ENCODE measurements at regions not wholly inside any gene's neighbourhood (a gene's known extent, or its start where the extent isn't known, plus 50 kb on each side); places are given as distances from the start of the nearest gene placed in this dataset.
A peak's percentile ranks its signal among the peaks of the same experiment; 100 is the strongest.

GRCh38 chr1:201715351-201715750 lies 113.6 kb upstream of the IPO9 start:
- Mint-ChIP-seq H3K4me3 (peak overlapping the region; percentile 51 to 64), H3K9me3 (peaks cover 0 to 2% (median 0%) of the 10 kb centered on the region in 7 donors), H3K36me3 (peaks cover 2 to 5% of the 10 kb centered on the region in 2 donors), H3K27ac (peak overlapping the region; percentile 96 to 99 (median 99)), H3K4me1 (peaks cover 77% of the 10 kb centered on the region), H3K27me3 (ENCODE audit: low read depth in 3 of 3) (peaks cover 0 to 10% (median 0%) of the 10 kb centered on the region in 3 donors)
- H3K36me3 ChIP-seq (replicated peaks in 1 of 2; ENCODE audit: control insufficient read depth in 1 of 2, insufficient read depth in 2 of 2, low read length in 2 of 2), result no peaks in the 10 kb centered on the region
- peak overlapping the region; percentile 74 for H3K9ac ChIP-seq (ENCODE audit: insufficient read depth, low read length, poor library complexity, severe bottlenecking)
- H4K20me1 ChIP-seq (ENCODE audit: insufficient read depth, low read length), result no peaks in the 10 kb centered on the region
- DNase-seq, result no peak
- H3K4me2 ChIP-seq (replicated peaks; ENCODE audit: extremely low read depth, low read length, poor library complexity, severe bottlenecking), result peak overlapping the region; percentile 71
- peak overlapping the region; percentile 98 to 100 for H3K27ac ChIP-seq (ENCODE audit: low read depth in 1 of 2, low read length in 2 of 2)
- intact Hi-C loops (cut with micrococcal nuclease), result no loop called here
- peaks cover 76 to 81% of the 10 kb centered on the region in 2 donors for H3K4me1 ChIP-seq (ENCODE audit: control insufficient read depth in 1 of 2, insufficient read depth in 2 of 2, low read length in 2 of 2)
- 43% methylated on average over 2 of the region's 6 CpGs for WGBS (ENCODE audit: insufficient coverage)
- H3K27me3 ChIP-seq (ENCODE audit: control insufficient read depth in 2 of 2, insufficient read depth in 2 of 2, low read length in 2 of 2), result no peaks in the 10 kb centered on the region
- no peaks in the 10 kb centered on the region for H3K9me3 ChIP-seq (replicated peaks in 1 of 2; ENCODE audit: control insufficient read depth in 1 of 2, insufficient read depth in 1 of 2, low read length in 2 of 2)
- TF ChIP-seq CTCF (IDR thresholded peaks at IDR 0.05), result no peak
- H3K4me3 ChIP-seq (replicated peaks in 1 of 3; ENCODE audit: low read depth in 2 of 3, low read length in 3 of 3), result peak overlapping the region in 2 of 3 experiments; percentile 16 to 63
- H3K79me2 ChIP-seq (ENCODE audit: insufficient read depth, low read length), result no peaks in the 10 kb centered on the region
- no peak overlapping the region for H2AFZ ChIP-seq (ENCODE audit: insufficient read depth, low read depth, low read length, poor library complexity, severe bottlenecking)

- H2AFZ ChIP-seq (ENCODE audit: insufficient read depth, low read depth, low read length, poor library complexity, severe bottlenecking), result no peak overlapping the region
- DNase-seq, result peak; percentile 88 to 94 (median 90)
These were observed 112.9 kb upstream of the IPO9 start for GRCh38 chr1:201715801-201716741.

More at GRCh38 chr1:201715801-201716741, 112.9 kb upstream of the IPO9 start:
- peak overlapping the region; percentile 98 to 100 for H3K27ac ChIP-seq (ENCODE audit: low read depth in 1 of 2, low read length in 2 of 2)
- H3K4me1 ChIP-seq (ENCODE audit: control insufficient read depth in 1 of 2, insufficient read depth in 2 of 2, low read length in 2 of 2), result peaks cover 76 to 81% of the 10 kb centered on the region in 2 donors
- no peaks in the 10 kb centered on the region for H4K20me1 ChIP-seq (ENCODE audit: insufficient read depth, low read length)
- H3K4me3 Mint-ChIP-seq, result peak overlapping the region; percentile 62 to 64
- H3K9ac ChIP-seq (ENCODE audit: insufficient read depth, low read length, poor library complexity, severe bottlenecking), result peak overlapping the region; percentile 74
- H3K9me3 Mint-ChIP-seq, result peaks cover 0 to 2% (median 0%) of the 10 kb centered on the region in 7 donors
- WGBS (ENCODE audit: insufficient coverage), result 52% methylated on average over 9 of the region's 11 CpGs
- no peak for TF ChIP-seq CTCF (IDR thresholded peaks at IDR 0.05)
- H3K79me2 ChIP-seq (ENCODE audit: insufficient read depth, low read length), result no peaks in the 10 kb centered on the region
- peak overlapping the region; percentile 96 to 99 (median 99) for H3K27ac Mint-ChIP-seq
- H3K36me3 Mint-ChIP-seq, result peaks cover 2 to 5% of the 10 kb centered on the region in 2 donors
- intact Hi-C loops (cut with micrococcal nuclease), result no loop called here
- no peaks in the 10 kb centered on the region for H3K9me3 ChIP-seq (replicated peaks in 1 of 2; ENCODE audit: control insufficient read depth in 1 of 2, insufficient read depth in 1 of 2, low read length in 2 of 2)
- H3K36me3 ChIP-seq (replicated peaks in 1 of 2; ENCODE audit: control insufficient read depth in 1 of 2, insufficient read depth in 2 of 2, low read length in 2 of 2), result no peaks in the 10 kb centered on the region
- peak overlapping the region in 1 of 3 experiments; percentile 63 for H3K4me3 ChIP-seq (replicated peaks in 1 of 3; ENCODE audit: low read depth in 2 of 3, low read length in 3 of 3)
- H3K27me3 Mint-ChIP-seq (ENCODE audit: low read depth in 3 of 3), result peaks cover 0 to 5% (median 0%) of the 10 kb centered on the region in 3 donors
- H3K27me3 ChIP-seq (ENCODE audit: control insufficient read depth in 2 of 2, insufficient read depth in 2 of 2, low read length in 2 of 2), result no peaks in the 10 kb centered on the region
- H3K4me2 ChIP-seq (replicated peaks; ENCODE audit: extremely low read depth, low read length, poor library complexity, severe bottlenecking), result peak overlapping the region; percentile 71
- peaks cover 77% of the 10 kb centered on the region for H3K4me1 Mint-ChIP-seq

Data from CD14-positive monocyte (primary cell).